CD4-positive, alpha-beta T cell treated with Interleukin-12 subunit alpha and Interleukin-12 subunit beta, for 1 hour (primary cell): ENCODE measurements at regions not wholly inside any gene's neighbourhood (a gene's known extent, or its start where the extent isn't known, plus 50 kb on each side); places are given as distances from the start of the nearest gene placed in this dataset.
"Not testable (repeated sequence)": the region's sequence is repeated elsewhere in the genome, so short reads cannot be mapped to it uniquely, and the experiment has no call there.

ENCODE experiments used
- DNase-seq: peaks from one replicate; pipeline ENCODE4 v3.0.0-alpha.2; 2020

DNA sequence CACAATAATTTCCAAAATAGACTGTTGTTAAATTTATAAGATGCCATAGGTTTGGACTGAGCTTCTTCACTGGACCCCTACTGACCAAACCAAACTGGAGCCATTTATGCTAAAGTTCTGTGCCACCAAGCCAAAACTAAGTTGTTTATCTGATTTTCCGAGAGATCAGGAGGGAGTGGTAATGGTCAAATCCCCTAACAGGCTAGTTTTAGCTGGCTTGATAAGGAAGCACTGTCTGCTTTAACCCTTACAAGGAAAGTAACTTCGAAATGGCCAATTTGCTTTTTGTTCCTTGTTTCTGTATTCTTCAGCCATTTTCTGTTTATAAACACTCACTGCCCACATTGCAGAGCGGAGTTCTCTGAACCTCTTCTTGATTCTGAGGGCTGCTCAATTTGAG lies 246.8 kb upstream of the TUT7 start:
- no peak for DNase-seq

DNA sequence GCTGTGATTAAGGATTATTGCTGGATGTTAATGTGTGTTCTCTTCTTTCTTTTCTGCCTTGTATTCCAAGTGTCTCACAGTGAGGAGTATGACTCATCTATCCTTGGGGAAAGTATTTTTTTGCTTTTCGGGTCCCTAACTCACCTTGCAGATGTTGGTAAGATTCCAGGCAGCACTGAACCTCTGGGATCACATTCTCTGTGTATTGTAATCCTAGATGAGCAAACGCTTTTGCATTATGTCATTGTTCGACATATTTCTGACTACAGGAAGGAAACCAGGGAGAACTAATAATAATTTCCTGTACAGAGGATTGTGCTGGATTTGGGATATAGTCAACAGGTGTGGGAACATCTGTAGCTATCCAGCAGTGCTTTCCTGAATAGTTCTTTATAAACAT lies 246.1 kb upstream of the TUT7 start:
- no peak for DNase-seq

DNA sequence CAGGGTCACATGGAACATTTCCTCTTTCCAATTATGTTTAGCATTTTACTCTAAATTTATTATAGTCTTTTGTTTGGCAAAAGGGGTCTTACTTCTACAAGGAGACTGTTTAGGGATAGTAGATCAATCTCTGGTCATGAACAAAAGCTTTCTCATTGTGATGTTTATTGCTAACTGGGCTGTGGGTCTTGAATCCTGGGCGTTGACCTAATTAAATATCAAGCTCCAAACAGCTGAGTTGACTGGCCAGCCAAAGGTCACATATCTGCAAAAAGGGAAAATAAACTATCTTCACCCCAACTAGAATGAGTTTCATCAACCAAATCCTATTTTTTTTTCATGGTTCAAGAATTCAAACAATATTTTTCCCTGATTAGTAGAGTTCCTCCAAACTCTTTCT lies 245.4 kb upstream of the TUT7 start:
- DNase-seq, result no peak

DNA sequence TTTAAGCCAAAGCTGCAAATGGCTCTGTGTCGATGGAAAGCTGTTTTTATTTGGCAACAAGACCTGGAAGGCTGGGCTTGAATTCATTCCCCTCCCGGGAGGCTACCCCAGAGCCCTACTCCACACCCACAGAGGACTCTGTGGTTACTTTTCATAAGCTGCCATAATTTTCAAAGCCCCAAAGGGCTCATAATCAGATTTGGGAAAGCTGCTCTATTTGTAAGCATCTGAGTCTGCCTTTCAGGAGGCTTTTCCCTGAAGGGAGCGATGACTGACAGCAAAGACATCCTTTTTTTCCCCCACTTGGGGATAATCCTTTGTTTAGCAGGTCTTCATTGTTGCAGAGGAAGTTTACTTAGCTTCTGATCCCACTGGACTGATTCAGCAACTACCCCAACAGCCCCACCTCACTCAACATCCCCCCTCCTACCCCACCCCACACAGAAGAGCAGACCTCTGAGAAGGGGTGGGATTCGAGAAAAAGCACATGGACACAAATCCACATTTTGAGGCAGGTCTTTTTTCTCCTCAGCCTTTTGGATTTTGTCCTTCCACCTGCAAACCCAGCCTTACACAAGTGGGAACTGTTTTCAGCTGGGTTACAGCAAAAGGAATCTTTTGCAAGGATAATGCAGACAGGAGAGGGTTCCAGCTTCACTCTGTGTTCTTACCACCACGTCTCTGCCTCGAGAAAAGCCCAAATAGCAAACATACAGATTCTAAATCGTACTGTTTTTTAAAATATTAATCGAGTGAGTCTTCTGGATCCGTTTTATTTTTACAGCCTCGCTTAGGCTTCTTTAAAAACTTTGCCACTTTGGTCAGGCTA lies 244.4 kb upstream of the TUT7 start:
- no peak for DNase-seq

- no peak for DNase-seq
Observed at GRCh38 chr9:86594724-86595123, 240.5 kb upstream of the TUT7 start.

DNA sequence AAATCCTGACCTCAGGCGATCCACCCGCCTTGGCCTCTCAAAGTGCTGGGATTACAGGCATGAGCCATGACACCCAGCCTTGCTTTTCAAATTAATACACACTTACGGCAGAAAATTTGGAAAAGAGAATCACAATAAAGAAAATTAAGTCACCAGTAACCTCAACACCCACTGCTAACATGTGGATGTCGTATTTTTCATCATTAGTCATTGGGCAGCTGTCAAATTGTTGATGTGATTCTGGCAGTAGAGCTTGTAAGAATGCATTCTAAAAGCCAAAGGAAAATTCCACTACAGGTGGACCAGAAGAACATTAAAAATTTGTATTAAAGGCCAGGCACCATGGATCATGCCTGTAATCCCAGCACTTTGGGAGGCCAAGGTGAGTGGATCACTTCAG lies 237.3 kb upstream of the TUT7 start:
- no peak for DNase-seq

- no peak for DNase-seq
Observed at GRCh38 chr9:86589730-86590129, 235.5 kb upstream of the TUT7 start.

DNA sequence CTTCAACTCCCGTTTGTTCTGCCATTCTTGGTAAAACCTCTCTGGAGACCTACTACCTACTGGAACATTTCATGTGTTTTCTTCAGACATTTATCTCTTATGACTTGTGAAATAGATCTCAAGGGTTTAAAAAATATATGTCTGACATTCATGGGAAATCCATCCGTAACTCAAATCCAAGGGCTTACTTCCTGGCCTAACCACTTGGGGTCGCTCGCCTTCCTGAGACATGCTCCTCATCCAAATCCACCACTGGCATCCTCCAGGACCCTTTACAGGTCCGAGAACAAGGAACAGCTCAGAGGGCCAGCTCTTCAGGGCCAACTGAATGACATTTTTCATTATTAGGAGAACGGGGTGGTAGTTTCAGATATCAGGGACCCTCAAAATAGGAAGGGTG lies 235.1 kb upstream of the TUT7 start:
- no peak for DNase-seq

GRCh38 chr9:86586144-86586494 lies 231.9 kb upstream of the TUT7 start:
- no peak for DNase-seq

GRCh38 chr9:86585422-86586143 lies 231.4 kb upstream of the TUT7 start:
- no peak for DNase-seq

DNA sequence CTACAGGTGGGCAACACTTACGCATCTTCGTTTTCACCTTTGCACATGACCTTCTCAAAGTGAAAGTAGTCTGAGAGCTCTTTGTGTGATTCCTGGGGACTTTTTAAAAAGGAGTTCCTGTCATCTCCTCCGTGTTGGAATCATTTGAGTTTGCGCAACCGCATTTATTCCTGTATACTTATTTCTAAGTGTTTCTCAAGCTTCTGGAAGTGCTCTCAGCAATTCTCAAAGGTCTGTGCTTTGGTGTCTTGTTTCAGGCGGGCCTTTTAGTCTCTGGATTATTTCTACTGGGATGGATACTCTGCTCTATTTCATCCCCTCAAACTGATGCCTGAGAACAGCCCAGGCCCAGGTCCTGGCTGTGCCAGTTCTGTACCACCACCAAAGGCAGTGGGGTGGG lies 226.5 kb upstream of the TUT7 start:
- no peak for DNase-seq

- DNase-seq, result no peak
Observed at GRCh38 chr9:86578722-86579121, 224.5 kb upstream of the TUT7 start.

- DNase-seq, result no peak
Observed at GRCh38 chr9:86577420-86578333, 223.5 kb upstream of the TUT7 start.

DNA sequence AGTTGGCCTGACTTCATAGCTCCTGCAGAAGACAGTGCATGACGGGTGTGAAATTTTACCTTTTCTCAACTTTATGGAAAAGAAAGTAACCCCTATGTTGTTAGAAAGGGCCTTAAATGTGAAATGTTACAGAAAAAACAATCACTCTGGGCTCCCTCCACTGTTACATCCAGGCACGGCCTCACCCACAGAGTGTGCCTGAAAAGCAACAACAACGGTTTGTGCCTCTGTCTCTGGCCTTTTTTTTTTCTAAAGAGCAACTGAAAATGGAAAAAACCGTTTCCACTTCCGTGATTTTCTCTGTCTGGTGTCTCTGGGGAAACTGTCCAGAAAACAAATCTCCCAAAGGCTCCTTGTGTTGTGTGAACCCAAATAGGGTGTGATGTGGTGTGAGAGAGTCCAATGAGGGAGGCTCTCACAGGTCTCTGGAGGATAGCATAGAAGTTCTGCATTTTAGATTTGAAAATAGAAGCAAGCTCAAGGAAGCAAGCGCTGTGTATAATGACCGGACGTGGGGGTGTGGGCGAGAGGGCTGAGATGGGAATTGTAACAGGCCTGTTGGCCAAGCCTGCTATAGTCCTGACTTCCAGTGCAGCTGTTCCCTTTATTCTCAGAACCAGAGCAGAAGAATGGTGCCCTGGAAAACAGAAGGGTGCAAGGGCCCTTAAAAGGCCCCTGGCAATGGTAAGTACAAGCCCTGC lies 221.8 kb upstream of the TUT7 start:
- no peak for DNase-seq

GRCh38 chr9:86575137-86575536 lies 220.9 kb upstream of the TUT7 start:
- DNase-seq, result no peak

DNA sequence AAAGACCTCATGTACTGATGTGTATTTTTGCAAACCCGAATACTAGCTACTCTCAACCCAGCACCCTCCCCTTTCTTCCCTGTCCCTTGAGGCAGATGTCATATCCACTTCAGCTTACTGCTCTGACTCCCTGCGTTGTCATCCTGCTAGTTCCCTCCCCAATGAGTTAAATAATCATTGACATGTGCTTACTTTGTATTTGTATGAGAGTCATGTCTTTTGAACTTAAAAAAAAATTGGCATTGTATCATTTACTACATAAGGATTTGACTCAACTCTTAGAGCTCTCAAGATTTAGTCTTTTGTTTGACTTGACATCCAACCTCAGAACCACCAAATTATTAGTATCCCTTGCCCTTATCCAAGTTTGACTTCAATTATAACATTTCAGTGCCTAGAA lies 219.7 kb upstream of the TUT7 start:
- DNase-seq, result no peak

GRCh38 chr9:86572904-86573303 lies 218.7 kb upstream of the TUT7 start:
- no peak for DNase-seq

GRCh38 chr9:86565603-86566002 lies 211.4 kb upstream of the TUT7 start:
- DNase-seq, result not testable (repeated sequence)

DNA sequence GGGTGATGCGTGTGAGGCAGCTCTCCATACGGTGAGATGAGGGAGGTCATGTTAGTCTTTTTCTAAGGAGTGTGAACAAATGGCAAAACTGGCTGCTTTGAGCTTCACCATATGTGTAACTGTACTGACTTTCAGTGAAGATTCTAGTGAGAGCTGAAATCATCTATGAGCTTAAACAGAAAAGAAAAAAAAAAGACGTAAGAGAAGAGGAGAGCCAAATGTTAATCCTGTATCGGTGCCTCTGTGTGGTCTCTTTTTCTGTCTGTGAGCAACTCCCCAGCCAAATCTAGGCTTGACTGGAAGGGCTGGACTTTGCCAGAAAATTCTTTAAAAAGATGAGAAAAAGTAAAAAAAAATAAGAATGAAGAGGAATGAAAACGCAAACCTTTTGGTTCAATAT lies 209.7 kb upstream of the TUT7 start:
- DNase-seq, result no peak

DNA sequence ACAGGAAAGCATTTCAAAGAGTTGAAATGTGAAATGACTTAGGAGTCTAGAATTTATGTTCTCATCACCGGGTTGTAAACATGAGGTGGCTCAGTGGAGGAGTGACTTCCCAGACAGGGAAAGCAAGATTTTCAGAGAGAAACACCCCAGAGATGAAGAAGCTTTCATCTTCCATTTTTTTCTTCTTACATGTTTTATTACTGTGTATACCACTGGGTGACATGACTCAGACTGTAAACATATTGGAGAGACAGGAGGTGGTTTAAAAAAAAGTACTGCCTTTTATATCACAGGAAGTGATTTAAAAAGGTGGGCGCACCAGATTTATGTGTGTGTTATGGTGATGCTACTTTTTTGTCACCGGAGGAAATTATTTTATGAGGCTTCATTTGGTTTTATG lies 209.1 kb upstream of the TUT7 start:
- DNase-seq, result no peak

- DNase-seq, result no peak
Observed at GRCh38 chr9:86562691-86563090, 208.5 kb upstream of the TUT7 start.

DNA sequence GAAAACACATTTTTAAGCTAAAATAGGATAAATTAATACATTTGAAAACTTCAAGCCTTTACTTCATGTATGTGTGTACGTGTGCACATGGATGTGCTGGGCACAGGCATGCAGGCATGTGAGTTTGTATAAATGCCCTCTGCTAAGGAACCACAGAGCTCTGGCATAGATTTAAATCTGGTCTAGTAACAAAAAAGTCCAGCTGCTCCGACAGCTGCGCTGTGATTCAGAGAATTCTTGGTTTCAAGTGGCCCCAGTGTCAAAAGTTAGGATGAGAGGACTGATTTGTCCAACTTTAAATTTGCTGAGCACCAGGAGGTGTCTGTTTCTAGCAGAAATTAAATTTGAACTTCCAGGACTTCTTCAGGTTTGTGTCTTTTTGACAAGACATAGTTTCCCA lies 203.7 kb upstream of the TUT7 start:
- no peak for DNase-seq
